H9 (cell line): ENCODE measurements at regions not wholly inside any gene's neighbourhood (a gene's known extent, or its start where the extent isn't known, plus 50 kb on each side); places are given as distances from the start of the nearest gene placed in this dataset.

Experiments
- DNase-seq: peaks from one replicate; pipeline ENCODE4 v3.0.0-alpha.2; 2017
- H2AFZ ChIP-seq: one replicate; pipeline ENCODE4 v1.6.1; 2013; ENCODE audit warnings: mild to moderate bottlenecking, low read length, control low read depth, moderate library complexity
- H2AK5ac ChIP-seq: 2 replicates; pipeline ENCODE4 v1.6.1; 2013; ENCODE audit warnings: low read length, control low read depth, mixed read lengths; ENCODE audit not compliant: insufficient read length
- H2BK120ac ChIP-seq: one replicate; pipeline ENCODE4 v1.6.1; 2013; ENCODE audit warnings: low read depth, mild to moderate bottlenecking, low read length, control low read depth, inconsistent platforms; ENCODE audit not compliant: poor library complexity, severe bottlenecking
- H2BK12ac ChIP-seq: 2 replicates; pipeline ENCODE4 v1.6.1; 2013; ENCODE audit warnings: low read length, control low read depth, mixed read lengths, low read depth; ENCODE audit not compliant: insufficient read length
- H2BK15ac ChIP-seq: 2 replicates; pipeline ENCODE4 v1.6.1; 2013; ENCODE audit warnings: low read depth, low read length, control low read depth
- H2BK20ac ChIP-seq: one replicate; pipeline ENCODE4 v1.6.1; 2013; ENCODE audit warnings: low read depth, mild to moderate bottlenecking, low read length, control low read depth, inconsistent platforms; ENCODE audit not compliant: poor library complexity, severe bottlenecking
- H2BK5ac ChIP-seq: 2 replicates; pipeline ENCODE4 v1.6.1; 2013; ENCODE audit warnings: low read length, control low read depth, mixed read lengths; ENCODE audit not compliant: insufficient read length
- H3K14ac ChIP-seq: 2 replicates; pipeline ENCODE4 v1.6.1; 2013; ENCODE audit warnings: low read length, control low read depth; ENCODE audit not compliant: insufficient read depth
- H3K18ac ChIP-seq: 2 replicates; pipeline ENCODE4 v1.6.1; 2013; ENCODE audit warnings: low read depth, mild to moderate bottlenecking, mixed read lengths, low read length, control low read depth; ENCODE audit not compliant: insufficient read length
- H3K23ac ChIP-seq: 2 replicates; pipeline ENCODE4 v1.6.1; 2013; ENCODE audit warnings: low read length, control low read depth, mixed read lengths, low read depth; ENCODE audit not compliant: insufficient read length
- H3K23me2 ChIP-seq: 2 replicates; pipeline ENCODE4 v1.6.1; 2013; ENCODE audit warnings: low read depth, mild to moderate bottlenecking, mixed read lengths, low read length, control low read depth; ENCODE audit not compliant: insufficient read length, poor library complexity, severe bottlenecking
- H3K27ac ChIP-seq: 2 replicates; pipeline ENCODE4 v1.5.1; 2013; ENCODE audit warnings: low read length, control low read depth, mixed read lengths, low read depth; ENCODE audit not compliant: insufficient read length
- H3K27me3 ChIP-seq: 2 replicates; pipeline ENCODE4 v1.6.1; 2013; ENCODE audit warnings: low read length, control low read depth, inconsistent platforms; ENCODE audit not compliant: insufficient read depth
- H3K4ac ChIP-seq: 2 replicates; pipeline ENCODE4 v1.6.1; 2013; ENCODE audit warnings: low read depth, mild to moderate bottlenecking, control low read depth, inconsistent platforms, low read length, moderate library complexity
- H3K4me1 ChIP-seq: 2 replicates; pipeline ENCODE4 v1.6.1; 2013; ENCODE audit warnings: low read length, control low read depth, inconsistent platforms; ENCODE audit not compliant: insufficient read depth
- H3K4me2 ChIP-seq: 2 replicates; pipeline ENCODE4 v1.6.1; 2013; ENCODE audit warnings: low read length, control low read depth, mixed read lengths; ENCODE audit not compliant: insufficient read length, insufficient read depth
- H3K56ac ChIP-seq: 2 replicates; pipeline ENCODE4 v1.6.1; 2013; ENCODE audit warnings: low read depth, mild to moderate bottlenecking, mixed read lengths, low read length, control low read depth; ENCODE audit not compliant: insufficient read length
- H3K79me1 ChIP-seq: 2 replicates; pipeline ENCODE4 v1.6.1; 2013; ENCODE audit warnings: low read depth, mild to moderate bottlenecking, moderate library complexity, low read length, control low read depth, inconsistent platforms; ENCODE audit not compliant: insufficient read depth, poor library complexity, severe bottlenecking
- H3K79me2 ChIP-seq: 2 replicates; pipeline ENCODE4 v1.6.1; 2013; ENCODE audit warnings: low read length, control low read depth, inconsistent platforms; ENCODE audit not compliant: insufficient read depth
- H3K9ac ChIP-seq: 2 replicates; pipeline ENCODE4 v1.6.1; 2013; ENCODE audit warnings: low read length, control low read depth, mixed read lengths; ENCODE audit not compliant: insufficient read length; ENCODE audit errors: extremely low read depth
- H3K9me3 ChIP-seq: one replicate; pipeline ENCODE4 v1.6.1; 2013; ENCODE audit warnings: low read depth, low read length, inconsistent platforms; ENCODE audit not compliant: control insufficient read depth
- H3T11ph ChIP-seq: one replicate; pipeline ENCODE4 v1.6.1; 2013; ENCODE audit warnings: mild to moderate bottlenecking, low read length, control low read depth, inconsistent platforms
- H4K20me1 ChIP-seq: one replicate; pipeline ENCODE4 v1.6.1; 2013; ENCODE audit not compliant: control insufficient read depth, insufficient read length, insufficient read depth
- H4K5ac ChIP-seq: 2 replicates; pipeline ENCODE4 v1.6.1; 2013; ENCODE audit warnings: low read depth, mild to moderate bottlenecking, mixed read lengths, low read length, control low read depth; ENCODE audit not compliant: insufficient read length
- H4K8ac ChIP-seq: replicated peaks from 2 replicates; pipeline ENCODE4 v1.6.1; 2013; ENCODE audit warnings: low read length, control low read depth, mixed read lengths, low read depth; ENCODE audit not compliant: insufficient read length
- H4K91ac ChIP-seq: 2 replicates; pipeline ENCODE4 v1.6.1; 2013; ENCODE audit warnings: low read depth, mild to moderate bottlenecking, moderate library complexity, mixed read lengths, low read length, control low read depth; ENCODE audit not compliant: insufficient read length
- H3K27ac Mint-ChIP-seq, 3 experiments: 2 replicates in 2 of 3; 3 replicates in 1 of 3; pipeline ENCODE4 v1.8.0; 2020 to 2021; ENCODE audit warnings: mixed read lengths in 3 of 3, mild to moderate bottlenecking in 1 of 3, moderate library complexity in 1 of 3
- H3K27me3 Mint-ChIP-seq: 2 replicates; pipeline ENCODE4 v1.8.0; 2021; ENCODE audit warnings: low read depth, mild to moderate bottlenecking, moderate library complexity, mixed read lengths
- H3K36me3 Mint-ChIP-seq, 3 experiments: 2 replicates in 2 of 3; 3 replicates in 1 of 3; pipeline ENCODE4 v1.8.0; 2020 to 2021; ENCODE audit warnings: low read depth in 3 of 3, mixed read lengths in 3 of 3; ENCODE audit not compliant: insufficient read depth in 1 of 3
- H3K4me1 Mint-ChIP-seq, 2 experiments: 2 replicates each; pipeline ENCODE4 v1.8.0; 2020; ENCODE audit warnings: mixed read lengths in 2 of 2
- H3K4me3 Mint-ChIP-seq, 2 experiments: 2 replicates in 1 of 2; 3 replicates in 1 of 2; pipeline ENCODE4 v1.8.0; 2020 to 2021; ENCODE audit warnings: mild to moderate bottlenecking in 2 of 2, mixed read lengths in 2 of 2, moderate library complexity in 1 of 2
- H3K9me3 Mint-ChIP-seq, 2 experiments: 2 replicates in 1 of 2; 3 replicates in 1 of 2; pipeline ENCODE4 v1.8.0; 2020; ENCODE audit warnings: mild to moderate bottlenecking in 2 of 2, mixed read lengths in 2 of 2, moderate library complexity in 1 of 2
- WGBS: extraction: QIAGEN DNeasy Blood & Tissue Kit; methylation state at CpG from one replicate; pipeline ENCODE4 v1.1.7; 2013; ENCODE audit warnings: missing lambda C conversion rate, low lambda C conversion rate, mixed read lengths; ENCODE audit not compliant: insufficient read length; ENCODE audit errors: extremely low coverage; 5-methylcytosine and 5-hydroxymethylcytosine counted together
- TF ChIP-seq, protein P1 (sequence below): fragments of 200-600 bp; sonication (generic); conservative IDR thresholded peaks from 3 replicates; pipeline ENCODE4 v1.8.0; 2021; ENCODE audit warnings: antibody characterized with exemption, mild to moderate bottlenecking

- H2BK120ac ChIP-seq: no peak overlapping the region
- no peak overlapping the region for H4K91ac ChIP-seq
- no peak overlapping the region for H2BK15ac ChIP-seq
- no peak overlapping the region for H3K27ac ChIP-seq
- H3K79me2 ChIP-seq: no peaks in the 10 kb centered on the region
- no peak overlapping the region for H4K5ac ChIP-seq
- no peaks in the 10 kb centered on the region for H3K4me1 ChIP-seq
- no CpG with 5 or more reads among the region's 7 CpGs for WGBS
- H3K27ac Mint-ChIP-seq: no peak overlapping the region
- no peak for DNase-seq
- peaks cover 0 to 6% of the 10 kb centered on the region in 2 experiments; a peak in 2 of 4 replicates for H3K4me1 Mint-ChIP-seq
- H3K9ac ChIP-seq: no peak overlapping the region
- no peak overlapping the region for H3K18ac ChIP-seq
- TF ChIP-seq, protein P1, sequence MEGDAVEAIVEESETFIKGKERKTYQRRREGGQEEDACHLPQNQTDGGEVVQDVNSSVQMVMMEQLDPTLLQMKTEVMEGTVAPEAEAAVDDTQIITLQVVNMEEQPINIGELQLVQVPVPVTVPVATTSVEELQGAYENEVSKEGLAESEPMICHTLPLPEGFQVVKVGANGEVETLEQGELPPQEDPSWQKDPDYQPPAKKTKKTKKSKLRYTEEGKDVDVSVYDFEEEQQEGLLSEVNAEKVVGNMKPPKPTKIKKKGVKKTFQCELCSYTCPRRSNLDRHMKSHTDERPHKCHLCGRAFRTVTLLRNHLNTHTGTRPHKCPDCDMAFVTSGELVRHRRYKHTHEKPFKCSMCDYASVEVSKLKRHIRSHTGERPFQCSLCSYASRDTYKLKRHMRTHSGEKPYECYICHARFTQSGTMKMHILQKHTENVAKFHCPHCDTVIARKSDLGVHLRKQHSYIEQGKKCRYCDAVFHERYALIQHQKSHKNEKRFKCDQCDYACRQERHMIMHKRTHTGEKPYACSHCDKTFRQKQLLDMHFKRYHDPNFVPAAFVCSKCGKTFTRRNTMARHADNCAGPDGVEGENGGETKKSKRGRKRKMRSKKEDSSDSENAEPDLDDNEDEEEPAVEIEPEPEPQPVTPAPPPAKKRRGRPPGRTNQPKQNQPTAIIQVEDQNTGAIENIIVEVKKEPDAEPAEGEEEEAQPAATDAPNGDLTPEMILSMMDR: no peak
- H3K36me3 Mint-ChIP-seq: no peaks in the 10 kb centered on the region; a peak in 1 of 7 replicates
- H2BK20ac ChIP-seq: no peak overlapping the region
- no peak overlapping the region for H3K4me2 ChIP-seq
- H3K14ac ChIP-seq: no peak overlapping the region
- H2BK5ac ChIP-seq: no peak overlapping the region
- no peak overlapping the region for H3K23ac ChIP-seq
- H2AK5ac ChIP-seq: no peak overlapping the region
- H3K9me3 Mint-ChIP-seq: peaks cover 15 to 16% of the 10 kb centered on the region in 2 experiments; a peak in 3 of 5 replicates
- no peak overlapping the region for H2AFZ ChIP-seq
- no peaks in the 10 kb centered on the region for H3K27me3 ChIP-seq
- H3T11ph ChIP-seq: no peak overlapping the region
- H4K20me1 ChIP-seq: no peaks in the 10 kb centered on the region
- no peaks in the 10 kb centered on the region for H3K79me1 ChIP-seq
- H3K23me2 ChIP-seq: no peaks in the 10 kb centered on the region
- peaks cover 6% of the 10 kb centered on the region; the same call in 1 of the 2 replicates for H3K27me3 Mint-ChIP-seq
- H2BK12ac ChIP-seq: no peak overlapping the region
- H4K8ac ChIP-seq: no peak overlapping the region
- no peak overlapping the region for H3K4ac ChIP-seq
- H3K9me3 ChIP-seq: no peaks in the 10 kb centered on the region
- H3K56ac ChIP-seq: no peak overlapping the region
- H3K4me3 Mint-ChIP-seq: no peak overlapping the region
Observed at GRCh38 chr20:60365882-60366281, 407.7 kb downstream of the CDH26 start.
